ENCODE measurements at regions not wholly inside any gene's neighbourhood (a gene's known extent, or its start where the extent isn't known, plus 50 kb on each side); places are given as distances from the start of the nearest gene placed in this dataset.

GRCh38 chr14:71675900-71676287, 256.3 kb upstream of the RGS6 start:
- TF ChIP-seq CTCF (IDR thresholded peaks at IDR 0.05; ENCODE audit: extremely low read depth in 1 of 2, insufficient read depth in 1 of 2, low read depth in 1 of 2, low read length in 2 of 2) (no peak), EZH2 (IDR thresholded peaks at IDR 0.05; ENCODE audit: borderline replicate concordance, low read depth, low read length, severe bottlenecking) (no peak), POLR2A (IDR thresholded peaks at IDR 0.05; ENCODE audit: low read depth, low read length) (no peak), JUN (IDR thresholded peaks at IDR 0.05; ENCODE audit: borderline replicate concordance, insufficient read depth, insufficient read length, low read depth) (no peak)
